ENCODE measurements at regions not wholly inside any gene's neighbourhood (a gene's known extent, or its start where the extent isn't known, plus 50 kb on each side); places are given as distances from the start of the nearest gene placed in this dataset.
A peak's percentile ranks its signal among the peaks of the same experiment; 100 is the strongest.

DNA sequence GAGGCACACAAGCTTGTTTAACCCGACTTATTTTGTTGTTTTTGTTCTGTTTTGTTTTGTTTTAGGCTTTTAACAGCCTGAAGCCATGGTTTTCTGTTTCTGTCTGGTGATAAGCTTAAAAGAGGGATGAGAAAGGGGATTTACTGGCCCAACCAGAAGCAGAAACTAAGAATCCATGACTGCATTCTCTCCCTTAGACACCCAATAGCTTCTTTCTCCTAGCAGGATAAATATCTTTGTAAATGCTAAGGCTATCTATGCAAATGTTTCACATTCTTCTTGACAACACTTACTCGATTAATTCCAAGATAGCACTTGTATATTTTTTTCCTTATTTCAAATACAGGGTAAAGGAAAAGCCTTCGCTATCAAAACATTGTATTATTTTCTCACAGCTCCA lies 53.7 kb upstream of the SMAD1 start:
- no peak overlapping the region for H3K27ac ChIP-seq (ENCODE audit: low read depth, low read length)
- no CpG with 5 or more reads among the region's 3 CpGs for WGBS (ENCODE audit: insufficient coverage)
- DNase-seq (ENCODE audit: low read depth in 4 of 6, low spot score in 6 of 6): no peak

DNA sequence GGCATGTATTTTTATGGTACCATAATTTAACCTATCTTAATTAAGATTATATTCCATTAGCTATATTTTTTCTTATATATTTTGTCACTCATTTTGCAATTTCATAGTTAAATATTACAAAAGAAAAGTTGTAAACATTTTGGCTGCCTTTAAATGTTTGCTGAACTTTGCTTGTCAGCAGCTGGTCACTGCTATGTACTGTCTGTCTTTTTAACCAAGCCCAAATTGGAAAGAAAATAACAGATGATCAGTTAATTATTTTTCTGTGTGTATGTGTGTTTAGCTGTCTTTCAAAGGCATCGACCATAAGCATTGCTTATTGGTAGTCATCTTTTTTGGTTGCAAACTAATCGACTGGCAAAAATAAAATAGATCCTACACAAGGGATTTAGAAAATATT lies 54.4 kb upstream of the SMAD1 start:
- no peak overlapping the region for H3K27ac ChIP-seq (ENCODE audit: low read depth, low read length)
- peaks cover 5% of the 10 kb centered on the region for H3K9me3 ChIP-seq (ENCODE audit: control insufficient read depth, insufficient read depth, low read length)
- no peaks in the 10 kb centered on the region for H3K4me1 ChIP-seq (ENCODE audit: control insufficient read depth, insufficient read depth, low read length)
- no peak for DNase-seq (ENCODE audit: low read depth in 4 of 6, low spot score in 6 of 6)
- no peaks in the 10 kb centered on the region for H3K27me3 ChIP-seq (ENCODE audit: control insufficient read depth, insufficient read depth, low read length)
- H3K4me3 ChIP-seq (ENCODE audit: low read depth, low read length): no peak overlapping the region
- no peaks in the 10 kb centered on the region for H3K36me3 ChIP-seq (ENCODE audit: control insufficient read depth, insufficient read depth, low read length)
- no CpG with 5 or more reads among the region's 2 CpGs for WGBS (ENCODE audit: insufficient coverage)

More for the DNA sequence above, 53.7 kb upstream of the SMAD1 start:
- no peak overlapping the region for H3K4me3 ChIP-seq (ENCODE audit: low read depth, low read length)
- H3K27me3 ChIP-seq (ENCODE audit: control insufficient read depth, insufficient read depth, low read length): no peaks in the 10 kb centered on the region
- H3K4me1 ChIP-seq (ENCODE audit: control insufficient read depth, insufficient read depth, low read length): no peaks in the 10 kb centered on the region
- no peaks in the 10 kb centered on the region for H3K36me3 ChIP-seq (ENCODE audit: control insufficient read depth, insufficient read depth, low read length)
- peaks cover 5% of the 10 kb centered on the region for H3K9me3 ChIP-seq (ENCODE audit: control insufficient read depth, insufficient read depth, low read length)

DNA sequence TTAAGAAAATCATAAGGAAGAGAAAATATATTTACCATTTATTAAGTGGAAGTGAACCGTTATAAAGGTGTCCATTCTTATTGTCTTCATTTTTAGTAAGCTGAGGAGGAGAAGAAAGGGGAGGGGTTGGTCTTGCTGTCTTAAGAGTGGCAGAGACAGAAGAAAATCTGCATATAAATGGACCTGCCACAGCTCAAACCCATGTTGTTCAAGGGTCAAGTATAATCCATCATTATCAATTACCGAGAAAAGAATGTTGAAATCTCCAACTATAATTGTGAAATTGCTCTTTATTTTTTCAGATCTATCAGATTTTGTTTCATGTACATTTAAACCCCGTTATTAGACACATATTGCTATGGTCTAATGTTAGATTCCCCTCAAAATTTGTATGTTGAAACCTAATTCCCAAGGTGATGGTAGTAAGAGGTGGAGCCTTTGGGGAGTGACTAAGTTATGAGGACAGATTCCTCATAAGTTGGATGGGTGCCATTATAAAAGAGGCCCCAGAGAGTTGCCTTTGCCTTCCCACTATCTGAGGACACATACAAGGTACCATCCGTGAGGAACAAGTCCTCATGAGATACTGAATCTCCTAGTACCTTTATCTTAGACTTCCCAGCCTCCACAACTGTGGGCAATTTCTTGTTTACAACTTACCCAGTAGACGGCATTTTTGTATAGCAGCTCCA lies 58.5 kb upstream of the SMAD1 start:
- no peaks in the 10 kb centered on the region for H3K27me3 ChIP-seq (ENCODE audit: control insufficient read depth, insufficient read depth, low read length)
- no peak overlapping the region for H3K4me3 ChIP-seq (ENCODE audit: low read depth, low read length)
- WGBS (ENCODE audit: insufficient coverage): 93% methylated on average over 2 of the region's 5 CpGs
- no peak for DNase-seq (ENCODE audit: low read depth in 4 of 6, low spot score in 6 of 6)
- H3K36me3 ChIP-seq (ENCODE audit: control insufficient read depth, insufficient read depth, low read length): no peaks in the 10 kb centered on the region
- H3K27ac ChIP-seq (ENCODE audit: low read depth, low read length): no peak overlapping the region
- peaks cover 5% of the 10 kb centered on the region for H3K9me3 ChIP-seq (ENCODE audit: control insufficient read depth, insufficient read depth, low read length)
- H3K4me1 ChIP-seq (ENCODE audit: control insufficient read depth, insufficient read depth, low read length): no peaks in the 10 kb centered on the region

DNA sequence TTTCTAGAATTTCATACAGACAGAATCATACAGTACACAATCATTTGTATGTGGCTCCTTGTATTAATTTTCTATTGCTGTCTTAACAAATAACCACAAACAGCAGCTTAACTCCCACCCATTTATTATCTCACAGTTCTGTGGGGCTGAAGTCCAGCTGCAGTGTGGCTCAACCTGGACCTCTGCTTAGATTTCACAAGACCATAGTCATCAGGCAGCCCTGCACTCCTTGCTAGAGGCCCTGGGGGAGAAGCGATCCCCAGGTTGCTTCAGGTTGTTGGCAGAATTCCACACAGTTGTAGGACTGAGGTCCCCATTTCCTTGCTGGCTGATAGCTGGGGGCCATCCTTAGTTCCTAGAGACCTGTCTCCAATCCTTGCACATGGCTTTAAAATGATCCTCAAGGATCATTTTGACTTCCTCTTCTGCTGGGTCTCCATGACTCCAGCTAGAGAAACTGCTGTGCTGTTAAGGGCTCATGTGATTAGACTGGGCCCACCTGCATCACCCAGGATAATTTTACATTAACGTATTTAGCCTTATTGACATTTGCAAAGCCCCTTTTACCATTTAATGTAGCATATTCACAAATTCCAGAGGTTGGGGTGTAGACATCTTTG lies 60.9 kb upstream of the SMAD1 start:
- no peak for DNase-seq (ENCODE audit: low read depth in 4 of 6, low spot score in 6 of 6)
- Histone ChIP-seq H3K4me3 (ENCODE audit: low read depth, low read length) (no peak overlapping the region), H3K27me3 (ENCODE audit: control insufficient read depth, insufficient read depth, low read length) (no peaks in the 10 kb centered on the region), H3K4me1 (ENCODE audit: control insufficient read depth, insufficient read depth, low read length) (no peaks in the 10 kb centered on the region), H3K36me3 (ENCODE audit: control insufficient read depth, insufficient read depth, low read length) (no peaks in the 10 kb centered on the region), H3K27ac (ENCODE audit: low read depth, low read length) (no peak overlapping the region), H3K9me3 (ENCODE audit: control insufficient read depth, insufficient read depth, low read length) (peaks cover 5% of the 10 kb centered on the region)
- WGBS (ENCODE audit: insufficient coverage): 86% methylated on average over 1 of the region's 2 CpGs

DNA sequence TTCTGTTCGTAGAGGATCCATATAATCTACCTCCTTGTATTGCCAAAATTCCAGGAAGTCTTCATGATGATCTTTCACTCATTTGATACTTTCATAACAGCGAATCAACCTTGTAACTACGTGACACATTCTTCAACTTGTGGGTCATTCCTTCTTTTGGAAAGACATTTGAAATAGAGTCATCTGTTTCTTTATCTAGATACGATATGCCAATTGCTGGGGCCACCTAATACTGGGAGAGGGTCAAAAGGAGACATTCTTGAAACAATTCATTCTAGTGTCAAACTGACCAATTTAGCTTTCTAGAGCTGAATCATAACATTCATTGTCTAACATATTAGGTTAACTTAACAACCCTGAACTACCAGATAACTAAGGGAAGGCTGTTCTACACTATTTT lies 62.9 kb upstream of the SMAD1 start:
- WGBS (ENCODE audit: insufficient coverage): 78% methylated on average over 1 of the region's 4 CpGs

DNA sequence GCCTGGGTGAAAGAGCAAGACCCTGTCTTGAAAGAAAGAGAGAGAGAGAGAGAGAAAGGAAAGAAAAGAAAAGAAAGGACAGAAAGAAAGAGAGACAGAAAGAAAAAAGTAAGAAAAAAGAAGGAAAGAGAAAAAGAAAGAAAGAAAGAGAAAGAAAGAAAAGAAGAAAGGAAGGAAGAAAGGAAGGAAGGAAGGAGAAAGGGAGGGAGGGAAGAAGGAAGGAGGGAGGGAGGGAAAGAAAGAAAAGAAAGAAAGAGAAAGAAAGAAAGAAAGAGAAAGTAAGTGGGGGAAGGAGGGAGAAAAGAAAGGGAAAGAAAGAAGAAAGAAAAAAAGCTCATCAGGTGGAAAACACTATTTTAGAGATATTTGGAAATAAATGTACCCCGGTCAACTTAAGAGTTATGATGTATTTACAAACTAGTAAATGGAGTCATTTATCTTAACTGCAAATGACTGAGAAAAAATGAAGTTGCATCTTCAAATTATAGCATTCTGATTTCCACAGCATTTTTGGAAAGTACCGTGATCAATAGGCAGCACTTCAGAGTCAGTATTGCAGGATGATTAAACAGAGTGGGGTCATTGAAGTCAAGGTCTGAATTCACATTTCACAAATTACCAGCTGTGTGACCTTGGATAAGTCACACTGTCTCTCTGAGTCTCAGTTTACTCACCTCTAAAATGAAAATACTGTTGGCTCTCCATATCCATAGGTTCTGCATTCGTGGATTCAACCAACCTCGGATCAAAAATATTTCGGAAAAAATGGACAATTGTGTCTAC lies 64.1 kb upstream of the SMAD1 start:
- H3K36me3 ChIP-seq (ENCODE audit: control insufficient read depth, insufficient read depth, low read length): no peaks in the 10 kb centered on the region
- H3K27ac ChIP-seq (ENCODE audit: low read depth, low read length): no peak overlapping the region
- H3K4me3 ChIP-seq (ENCODE audit: low read depth, low read length): no peak overlapping the region
- H3K9me3 ChIP-seq (ENCODE audit: control insufficient read depth, insufficient read depth, low read length): no peaks in the 10 kb centered on the region
- DNase-seq (ENCODE audit: low read depth in 4 of 6, low spot score in 6 of 6): no peak
- WGBS (ENCODE audit: insufficient coverage): no CpG with 5 or more reads among the region's 5 CpGs
- no peaks in the 10 kb centered on the region for H3K27me3 ChIP-seq (ENCODE audit: control insufficient read depth, insufficient read depth, low read length)
- H3K4me1 ChIP-seq (ENCODE audit: control insufficient read depth, insufficient read depth, low read length): no peaks in the 10 kb centered on the region

More for the DNA sequence above, 62.9 kb upstream of the SMAD1 start:
- Histone ChIP-seq H3K4me3 (ENCODE audit: low read depth, low read length) (no peak overlapping the region), H3K4me1 (ENCODE audit: control insufficient read depth, insufficient read depth, low read length) (no peaks in the 10 kb centered on the region), H3K27me3 (ENCODE audit: control insufficient read depth, insufficient read depth, low read length) (no peaks in the 10 kb centered on the region), H3K27ac (ENCODE audit: low read depth, low read length) (no peak overlapping the region), H3K9me3 (ENCODE audit: control insufficient read depth, insufficient read depth, low read length) (peaks cover 2% of the 10 kb centered on the region), H3K36me3 (ENCODE audit: control insufficient read depth, insufficient read depth, low read length) (no peaks in the 10 kb centered on the region)
- DNase-seq (ENCODE audit: low read depth in 4 of 6, low spot score in 6 of 6): no peak

DNA sequence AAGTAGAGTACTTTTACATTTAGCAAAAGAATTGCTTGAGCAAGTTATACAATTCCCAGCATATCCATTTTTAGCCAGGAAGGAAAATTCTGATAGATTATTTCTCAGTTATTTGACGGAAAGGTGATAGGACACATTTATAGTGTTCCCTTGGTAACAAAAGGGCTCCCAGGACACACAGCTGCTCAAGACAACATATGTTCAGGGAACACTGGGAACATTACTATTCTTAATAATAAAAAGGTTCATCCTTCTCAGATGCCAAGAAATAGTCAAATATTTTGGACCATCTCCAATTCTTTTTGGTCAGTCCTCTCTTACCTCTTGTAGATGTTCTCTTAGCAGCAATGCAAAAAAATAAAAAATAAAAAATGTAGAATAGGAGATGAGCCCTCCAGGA lies 66.8 kb upstream of the SMAD1 start:
- no peak overlapping the region for H3K4me3 ChIP-seq (ENCODE audit: low read depth, low read length)
- no peaks in the 10 kb centered on the region for H3K9me3 ChIP-seq (ENCODE audit: control insufficient read depth, insufficient read depth, low read length)
- H3K4me1 ChIP-seq (ENCODE audit: control insufficient read depth, insufficient read depth, low read length): no peaks in the 10 kb centered on the region
- no peaks in the 10 kb centered on the region for H3K27me3 ChIP-seq (ENCODE audit: control insufficient read depth, insufficient read depth, low read length)
- H3K36me3 ChIP-seq (ENCODE audit: control insufficient read depth, insufficient read depth, low read length): no peaks in the 10 kb centered on the region
- H3K27ac ChIP-seq (ENCODE audit: low read depth, low read length): no peak overlapping the region
- no CpG with 5 or more reads among the region's 1 CpG for WGBS (ENCODE audit: insufficient coverage)
- DNase-seq (ENCODE audit: low read depth in 4 of 6, low spot score in 6 of 6): no peak

DNA sequence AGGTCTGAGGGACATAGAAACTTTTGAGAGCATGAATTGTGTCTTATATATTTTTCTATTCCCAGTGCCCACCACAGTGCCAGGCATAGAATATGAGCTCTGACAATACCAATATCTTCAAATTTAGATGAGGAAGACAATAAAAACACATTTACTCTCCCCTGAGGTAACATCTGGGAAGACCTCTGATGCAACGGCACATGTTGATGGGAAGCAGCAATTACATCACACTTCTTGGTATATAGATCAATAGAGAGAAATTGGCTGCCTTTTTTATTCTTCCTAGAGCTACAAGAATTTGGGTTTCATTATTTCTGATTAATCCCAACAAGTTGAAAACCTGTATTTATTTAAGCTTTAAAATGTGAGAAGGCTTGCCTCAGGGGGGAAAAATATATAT lies 67.4 kb upstream of the SMAD1 start:
- no peaks in the 10 kb centered on the region for H3K9me3 ChIP-seq (ENCODE audit: control insufficient read depth, insufficient read depth, low read length)
- no peak overlapping the region for H3K27ac ChIP-seq (ENCODE audit: low read depth, low read length)
- H3K4me3 ChIP-seq (ENCODE audit: low read depth, low read length): no peak overlapping the region
- H3K36me3 ChIP-seq (ENCODE audit: control insufficient read depth, insufficient read depth, low read length): no peaks in the 10 kb centered on the region
- no CpG with 5 or more reads among the region's 1 CpG for WGBS (ENCODE audit: insufficient coverage)
- DNase-seq (ENCODE audit: low read depth in 4 of 6, low spot score in 6 of 6): no peak
- H3K27me3 ChIP-seq (ENCODE audit: control insufficient read depth, insufficient read depth, low read length): no peaks in the 10 kb centered on the region
- H3K4me1 ChIP-seq (ENCODE audit: control insufficient read depth, insufficient read depth, low read length): no peaks in the 10 kb centered on the region

DNA sequence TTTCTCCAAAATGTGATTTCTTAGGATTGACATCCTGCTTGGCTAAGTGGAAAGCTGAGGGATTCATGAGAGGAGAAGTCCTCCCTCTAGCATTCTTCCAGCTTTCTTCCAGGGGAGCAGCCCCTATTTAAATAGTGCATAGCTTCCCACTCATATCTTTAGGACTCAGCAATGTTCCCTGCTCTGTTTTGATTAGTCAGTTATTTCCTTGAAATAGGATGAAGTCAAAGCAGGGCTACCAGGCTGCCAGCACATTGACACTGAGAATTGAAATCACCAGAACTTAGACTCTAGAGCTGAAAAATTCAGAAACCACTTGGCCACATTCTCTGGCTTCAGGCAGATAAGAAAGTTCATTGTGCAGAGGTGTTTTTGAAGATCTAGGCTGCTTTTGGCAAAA lies 74.7 kb upstream of the SMAD1 start:
- DNase-seq (ENCODE audit: low read depth in 4 of 6, low spot score in 6 of 6): no peak
- Histone ChIP-seq H3K27me3 (ENCODE audit: control insufficient read depth, insufficient read depth, low read length) (no peaks in the 10 kb centered on the region), H3K9me3 (ENCODE audit: control insufficient read depth, insufficient read depth, low read length) (no peaks in the 10 kb centered on the region)

DNA sequence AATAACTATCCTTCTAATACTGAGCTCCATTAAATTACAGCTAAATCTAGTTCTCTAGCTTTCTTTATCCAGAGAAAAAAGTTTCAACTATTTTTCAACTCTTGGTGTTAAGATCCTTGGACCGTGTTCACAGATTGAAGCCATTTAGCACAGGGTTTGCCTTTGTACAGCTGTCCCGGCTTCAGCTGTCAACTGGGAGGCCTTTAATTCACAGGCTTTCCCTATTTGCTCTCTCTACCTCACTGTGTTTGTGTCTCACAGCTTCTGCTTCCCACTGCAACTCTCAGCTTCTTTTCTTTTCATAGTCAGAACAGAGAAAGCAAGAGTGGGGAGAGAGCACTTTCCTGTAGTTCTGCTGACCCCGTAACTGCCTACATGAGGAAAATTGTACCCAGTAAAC lies 76.9 kb upstream of the SMAD1 start:
- DNase-seq (ENCODE audit: low read depth in 4 of 6, low spot score in 6 of 6): peak; percentile 2 to 59 (median 24)
- 4% methylated on average over 3 of the region's 3 CpGs for WGBS (ENCODE audit: insufficient coverage)
- H3K27ac ChIP-seq (ENCODE audit: low read depth, low read length): peak overlapping the region; percentile 36

More for the DNA sequence above, 74.7 kb upstream of the SMAD1 start:
- H3K27ac ChIP-seq (ENCODE audit: low read depth, low read length): no peak overlapping the region
- H3K36me3 ChIP-seq (ENCODE audit: control insufficient read depth, insufficient read depth, low read length): no peaks in the 10 kb centered on the region
- no peak overlapping the region for H3K4me3 ChIP-seq (ENCODE audit: low read depth, low read length)
- no peaks in the 10 kb centered on the region for H3K4me1 ChIP-seq (ENCODE audit: control insufficient read depth, insufficient read depth, low read length)

More for the DNA sequence above, 76.9 kb upstream of the SMAD1 start:
- Histone ChIP-seq H3K36me3 (ENCODE audit: control insufficient read depth, insufficient read depth, low read length) (no peaks in the 10 kb centered on the region), H3K4me3 (ENCODE audit: low read depth, low read length) (no peak overlapping the region), H3K4me1 (ENCODE audit: control insufficient read depth, insufficient read depth, low read length) (no peaks in the 10 kb centered on the region), H3K27me3 (ENCODE audit: control insufficient read depth, insufficient read depth, low read length) (no peaks in the 10 kb centered on the region), H3K9me3 (ENCODE audit: control insufficient read depth, insufficient read depth, low read length) (no peaks in the 10 kb centered on the region)

Data from spinal cord (tissue), 9 donors.